DND-41 (cell line): ENCODE measurements at regions not wholly inside any gene's neighbourhood (a gene's known extent, or its start where the extent isn't known, plus 50 kb on each side); places are given as distances from the start of the nearest gene placed in this dataset.

ENCODE experiments used
- ATAC-seq: fragments of 200-7000 bp; cut with Tn5 transposase; 3 replicates; pipeline ENCODE4 v1.9.1; 2021; ENCODE audit warnings: low read depth; ENCODE audit not compliant: insufficient read depth
- DNase-seq: peaks from one replicate; pipeline ENCODE4 v3.0.0-alpha.2; 2020
- H2AFZ ChIP-seq: 2 replicates; pipeline ENCODE4 v1.6.0; 2012; ENCODE audit warnings: low read depth, low read length
- H3K27ac ChIP-seq: 2 replicates; pipeline ENCODE4 v1.5.1; 2012; ENCODE audit warnings: low read length, inconsistent platforms
- H3K27me3 ChIP-seq: fragments of 200-600 bp; sonication (generic); 2 replicates; pipeline ENCODE4 v1.6.0; 2012; ENCODE audit warnings: low read length, mild to moderate bottlenecking, inconsistent platforms; ENCODE audit not compliant: insufficient read depth, poor library complexity
- H3K36me3 ChIP-seq: 2 replicates; pipeline ENCODE4 v1.5.1; 2012; ENCODE audit warnings: low read length, inconsistent platforms; ENCODE audit not compliant: insufficient read depth
- H3K4me1 ChIP-seq: 2 replicates; pipeline ENCODE4 v1.5.1; 2012; ENCODE audit warnings: mild to moderate bottlenecking, low read length; ENCODE audit not compliant: insufficient read depth
- H3K4me2 ChIP-seq: 2 replicates; pipeline ENCODE4 v1.6.0; 2012; ENCODE audit warnings: mild to moderate bottlenecking, moderate library complexity, low read length, inconsistent platforms; ENCODE audit not compliant: insufficient read depth
- H3K4me3 ChIP-seq, 2 experiments: fragments of 200-600 bp in 1 of 2; shearing (Covaris generic) in 1 of 2; 2 replicates each; pipeline ENCODE4 v1.5.1; 2012 to 2016; ENCODE audit warnings: inconsistent platforms in 2 of 2, low read length in 2 of 2, mild to moderate bottlenecking in 2 of 2, low read depth in 1 of 2, moderate library complexity in 1 of 2
- H3K79me2 ChIP-seq: 2 replicates; pipeline ENCODE4 v1.6.0; 2012; ENCODE audit warnings: low read length, inconsistent platforms; ENCODE audit not compliant: insufficient read depth
- H3K9ac ChIP-seq: 2 replicates; pipeline ENCODE4 v1.6.0; 2012; ENCODE audit warnings: low read depth, mild to moderate bottlenecking, inconsistent platforms, low read length, moderate library complexity
- H3K9me3 ChIP-seq: 2 replicates; pipeline ENCODE4 v1.5.1; 2012; ENCODE audit warnings: low read length, moderate library complexity, mild to moderate bottlenecking, inconsistent platforms; ENCODE audit not compliant: insufficient read depth, severe bottlenecking
- H4K20me1 ChIP-seq: 2 replicates; pipeline ENCODE4 v1.6.0; 2012; ENCODE audit warnings: low read length; ENCODE audit not compliant: insufficient read depth
- EZH2 ChIP-seq: IDR thresholded peaks from 3 replicates; pipeline ENCODE4 v1.6.1; 2012; ENCODE audit warnings: borderline replicate concordance, low read depth, mild to moderate bottlenecking, moderate library complexity, low read length, inconsistent platforms; ENCODE audit not compliant: severe bottlenecking
- TF ChIP-seq, protein P1 (sequence below): IDR thresholded peaks from 2 replicates; pipeline ENCODE4 v1.5.1; 2012; ENCODE audit warnings: borderline replicate concordance, low read length, moderate library complexity, mild to moderate bottlenecking; ENCODE audit not compliant: poor library complexity, severe bottlenecking; ENCODE audit errors: extremely low read depth

DNA sequence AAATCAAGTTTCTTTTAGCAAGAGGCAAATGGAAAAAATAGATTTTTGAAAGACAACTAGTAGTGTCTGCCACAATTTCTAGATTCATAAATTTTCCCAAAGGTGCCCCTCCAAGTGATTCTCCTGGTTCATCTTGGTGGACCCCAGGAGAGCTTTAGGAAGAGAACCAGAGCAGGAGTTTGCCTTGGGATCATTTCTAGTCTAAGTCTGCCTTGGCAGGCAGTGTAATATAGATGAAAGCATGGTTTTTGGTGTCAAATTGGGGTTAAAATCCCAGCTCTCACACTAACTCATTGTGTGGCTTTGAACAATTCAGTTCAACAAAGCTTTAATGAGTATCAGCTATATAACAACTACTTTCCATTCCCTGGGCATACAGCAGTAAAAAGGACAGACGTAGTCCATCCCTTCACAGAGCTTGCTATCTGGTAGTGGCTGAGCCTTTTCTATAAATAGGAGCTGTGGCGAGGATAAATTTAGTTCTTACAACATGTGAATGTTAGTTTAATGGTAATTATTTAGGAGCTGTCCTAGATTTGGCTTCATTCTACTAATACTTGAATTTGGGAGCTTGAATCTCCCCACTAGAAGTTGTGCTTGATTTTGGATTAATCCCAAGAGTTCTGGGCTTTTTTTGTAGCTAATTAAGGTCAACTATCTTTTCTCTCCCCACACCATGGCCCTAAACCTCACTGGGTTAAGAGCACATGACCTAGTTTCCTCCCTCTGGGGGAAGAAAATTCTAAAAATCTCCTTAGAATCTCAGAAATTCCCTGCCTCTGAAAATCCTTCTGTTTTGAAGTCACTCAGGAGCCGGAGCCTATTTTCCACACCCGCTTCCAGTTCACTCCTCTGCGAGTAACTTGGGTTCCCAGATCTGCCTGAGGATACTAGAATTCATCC lies 197.8 kb downstream of the PCSK1 start:
- no peaks in the 10 kb centered on the region for H3K36me3 ChIP-seq
- H3K27me3 ChIP-seq: no peaks in the 10 kb centered on the region
- no peaks in the 10 kb centered on the region for H4K20me1 ChIP-seq
- H3K79me2 ChIP-seq: no peaks in the 10 kb centered on the region
- no peaks in the 10 kb centered on the region for H3K9me3 ChIP-seq
- H3K4me1 ChIP-seq: no peaks in the 10 kb centered on the region
- TF ChIP-seq EZH2: no peak
- TF ChIP-seq, protein P1, sequence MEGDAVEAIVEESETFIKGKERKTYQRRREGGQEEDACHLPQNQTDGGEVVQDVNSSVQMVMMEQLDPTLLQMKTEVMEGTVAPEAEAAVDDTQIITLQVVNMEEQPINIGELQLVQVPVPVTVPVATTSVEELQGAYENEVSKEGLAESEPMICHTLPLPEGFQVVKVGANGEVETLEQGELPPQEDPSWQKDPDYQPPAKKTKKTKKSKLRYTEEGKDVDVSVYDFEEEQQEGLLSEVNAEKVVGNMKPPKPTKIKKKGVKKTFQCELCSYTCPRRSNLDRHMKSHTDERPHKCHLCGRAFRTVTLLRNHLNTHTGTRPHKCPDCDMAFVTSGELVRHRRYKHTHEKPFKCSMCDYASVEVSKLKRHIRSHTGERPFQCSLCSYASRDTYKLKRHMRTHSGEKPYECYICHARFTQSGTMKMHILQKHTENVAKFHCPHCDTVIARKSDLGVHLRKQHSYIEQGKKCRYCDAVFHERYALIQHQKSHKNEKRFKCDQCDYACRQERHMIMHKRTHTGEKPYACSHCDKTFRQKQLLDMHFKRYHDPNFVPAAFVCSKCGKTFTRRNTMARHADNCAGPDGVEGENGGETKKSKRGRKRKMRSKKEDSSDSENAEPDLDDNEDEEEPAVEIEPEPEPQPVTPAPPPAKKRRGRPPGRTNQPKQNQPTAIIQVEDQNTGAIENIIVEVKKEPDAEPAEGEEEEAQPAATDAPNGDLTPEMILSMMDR: no peak
- DNase-seq (no peak), ATAC-seq (no peak)
- no peak overlapping the region for H3K4me3 ChIP-seq
- H2AFZ ChIP-seq: no peak overlapping the region
- H3K4me2 ChIP-seq: no peak overlapping the region
- H3K27ac ChIP-seq: no peak overlapping the region
- no peak overlapping the region for H3K9ac ChIP-seq

DNA sequence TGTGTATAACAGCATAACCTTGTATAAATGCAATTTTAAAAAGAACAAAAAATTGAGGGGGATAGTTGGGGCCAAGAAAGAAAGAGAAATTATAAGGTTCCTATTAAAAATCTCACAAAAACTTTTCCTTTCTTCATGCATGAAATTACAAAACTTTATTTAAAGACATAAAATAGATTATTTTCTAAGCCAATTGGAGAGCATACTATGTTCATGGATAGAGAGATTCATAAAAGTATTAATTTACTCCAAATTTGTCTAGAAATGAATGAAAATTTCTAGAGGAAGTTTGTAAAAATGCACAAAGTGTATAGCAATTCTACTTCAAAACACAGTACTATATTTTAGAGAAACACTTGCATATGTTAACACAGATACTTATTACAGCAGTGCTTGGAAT lies 200.4 kb downstream of the PCSK1 start:
- Histone ChIP-seq H3K4me2 (no peak overlapping the region), H4K20me1 (no peaks in the 10 kb centered on the region), H3K9me3 (no peaks in the 10 kb centered on the region), H3K79me2 (no peaks in the 10 kb centered on the region), H3K27ac (no peak overlapping the region), H3K4me3 (no peak overlapping the region), H3K9ac (no peak overlapping the region), H3K4me1 (peaks cover 6% of the 10 kb centered on the region), H3K27me3 (no peaks in the 10 kb centered on the region), H3K36me3 (no peaks in the 10 kb centered on the region), H2AFZ (no peak overlapping the region)
- no peak for ATAC-seq
- no peak for DNase-seq
- TF ChIP-seq EZH2: no peak
- TF ChIP-seq, protein P1: no peak

DNA sequence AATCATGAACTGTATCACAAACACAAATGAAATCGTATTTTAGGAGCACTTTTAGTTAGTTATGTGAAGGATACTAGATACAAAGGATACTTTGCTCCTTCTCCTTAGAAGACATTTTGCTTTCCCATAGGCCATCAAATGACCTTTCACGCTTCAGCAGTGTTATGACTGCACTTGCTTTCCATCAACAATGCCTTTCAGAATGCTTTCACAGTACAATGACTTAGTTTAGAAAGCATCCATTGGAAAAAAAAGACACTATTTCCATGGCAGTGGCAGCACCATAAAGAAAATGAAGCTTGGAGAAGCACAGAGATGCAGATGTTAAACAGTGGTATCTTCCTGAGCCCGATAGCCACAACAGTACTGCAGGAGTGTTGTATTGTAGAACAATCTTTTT lies 203.9 kb downstream of the PCSK1 start:
- H3K27ac ChIP-seq: no peak overlapping the region

More for the DNA sequence above, 203.9 kb downstream of the PCSK1 start:
- DNase-seq (no peak), ATAC-seq (no peak)
- peaks cover 10% of the 10 kb centered on the region for H3K4me1 ChIP-seq
- H3K4me3 ChIP-seq: no peak overlapping the region
- H4K20me1 ChIP-seq: no peaks in the 10 kb centered on the region
- no peaks in the 10 kb centered on the region for H3K36me3 ChIP-seq
- no peak overlapping the region for H3K4me2 ChIP-seq
- TF ChIP-seq, protein P1: no peak
- TF ChIP-seq EZH2: no peak
- no peak overlapping the region for H3K9ac ChIP-seq
- H2AFZ ChIP-seq: no peak overlapping the region
- no peaks in the 10 kb centered on the region for H3K9me3 ChIP-seq
- H3K79me2 ChIP-seq: no peaks in the 10 kb centered on the region
- no peaks in the 10 kb centered on the region for H3K27me3 ChIP-seq
